ENCODE measurements at regions not wholly inside any gene's neighbourhood (a gene's known extent, or its start where the extent isn't known, plus 50 kb on each side); places are given as distances from the start of the nearest gene placed in this dataset.

DNA sequence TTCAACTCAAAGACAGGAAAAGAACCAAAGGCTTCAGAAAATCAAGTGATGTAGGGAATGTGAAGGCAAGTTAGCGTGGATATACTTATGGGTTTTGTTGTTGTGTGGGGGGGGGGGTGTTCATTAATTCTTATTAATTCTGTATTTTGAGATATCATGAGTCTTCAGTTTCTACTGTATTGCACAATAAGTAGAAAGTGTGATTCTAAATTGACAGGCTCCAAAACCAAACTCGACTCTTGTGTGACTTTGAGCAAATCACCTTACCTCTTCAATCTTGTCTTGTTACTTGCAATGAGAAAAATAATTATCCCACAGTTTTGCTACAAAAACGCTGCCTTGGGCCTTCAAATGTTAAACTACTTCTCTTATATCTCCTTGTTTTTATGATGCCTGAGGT, 453.9 kb upstream of the GOT2 start:
- RAD21 ChIA-PET (ENCODE audit: unreplicated experiment), result no interaction called here
- in situ Hi-C loops (cut with MboI) (no loop called here), intact Hi-C loops (cut with micrococcal nuclease; ENCODE audit: unreplicated experiment) (loop anchor here (10.0 kb wide), 2 partner anchors 57 to 343 kb away; no protein-coding TSS in a partner anchor)
- no peak overlapping the region for H3K4me3 ChIP-seq
- H3K79me2 ChIP-seq (ENCODE audit: control insufficient read depth, insufficient read depth, low read length), result no peaks in the 10 kb centered on the region
- WGBS (ENCODE audit: insufficient coverage, insufficient replicate concordance, low lambda C conversion rate, missing lambda C conversion rate), result 0% methylated on average over 3 of the region's 3 CpGs
- H2AFZ ChIP-seq (ENCODE audit: control insufficient read depth, low read depth, low read length), result no peak overlapping the region
- no peak overlapping the region for H3K27ac ChIP-seq (ENCODE audit: control insufficient read depth, insufficient read depth)
- H3K9ac ChIP-seq (ENCODE audit: control insufficient read depth, insufficient read depth, low read length), result no peak overlapping the region
- H3K36me3 ChIP-seq (ENCODE audit: control insufficient read depth in 2 of 2, insufficient read depth in 2 of 2, low read length in 1 of 2), result no peaks in the 10 kb centered on the region; a peak in 1 of 4 replicates
- H4K20me1 ChIP-seq (ENCODE audit: control insufficient read depth, insufficient read depth), result no peaks in the 10 kb centered on the region
- DNase-seq (ENCODE audit: low read depth, low spot score), result no peak
- no peak for FAIRE-seq
- no peak overlapping the region for H3K4me2 ChIP-seq (ENCODE audit: control insufficient read depth, insufficient read depth)
- CTCF ChIA-PET, result no interaction called here
- H3K9me3 ChIP-seq (replicated peaks; ENCODE audit: control insufficient read depth, insufficient read depth, low read length), result no peaks in the 10 kb centered on the region
- H3K4me1 ChIP-seq (ENCODE audit: control insufficient read depth, insufficient read depth, low read length), result no peaks in the 10 kb centered on the region
- POLR2A ChIA-PET, result no interaction called here
- H3K27me3 ChIP-seq (replicated peaks in 1 of 2; ENCODE audit: control insufficient read depth in 2 of 2, insufficient read depth in 2 of 2, low read length in 1 of 2), result no peaks in the 10 kb centered on the region
- ATAC-seq, result no peak
- SMC1A ChIA-PET (ENCODE audit: uncharacterized antibody, unreplicated experiment), result no interaction called here
- BruUV-seq (replicated peaks), result no TSS peak
- TF ChIP-seq LARP7 (IDR thresholded peaks at IDR 0.05) (no peak), TCF7 (IDR thresholded peaks at IDR 0.05; ENCODE audit: borderline replicate concordance) (no peak), STAT1 (conservative IDR thresholded peaks at IDR 0.05) (no peak), TCF3 (IDR thresholded peaks at IDR 0.05; ENCODE audit: borderline replicate concordance, insufficient read depth, low read depth, low read length) (no peak), CBX5 (IDR thresholded peaks at IDR 0.05; ENCODE audit: low read depth) (no peak), ZNF622 (IDR thresholded peaks at IDR 0.05) (no peak), ZNF274 (IDR thresholded peaks at IDR 0.05; ENCODE audit: insufficient read depth, insufficient read length) (no peak), TCF12 (IDR thresholded peaks at IDR 0.05; ENCODE audit: low read depth, low read length) (no peak), IKZF1 (conservative IDR thresholded peaks at IDR 0.05) (no peak), SREBF2 (IDR thresholded peaks at IDR 0.05; ENCODE audit: low read length) (no peak), EZH2 (IDR thresholded peaks at IDR 0.05; ENCODE audit: borderline replicate concordance, control insufficient read depth, low read depth, low read length) (no peak)
- TF ChIP-seq, protein P1, sequence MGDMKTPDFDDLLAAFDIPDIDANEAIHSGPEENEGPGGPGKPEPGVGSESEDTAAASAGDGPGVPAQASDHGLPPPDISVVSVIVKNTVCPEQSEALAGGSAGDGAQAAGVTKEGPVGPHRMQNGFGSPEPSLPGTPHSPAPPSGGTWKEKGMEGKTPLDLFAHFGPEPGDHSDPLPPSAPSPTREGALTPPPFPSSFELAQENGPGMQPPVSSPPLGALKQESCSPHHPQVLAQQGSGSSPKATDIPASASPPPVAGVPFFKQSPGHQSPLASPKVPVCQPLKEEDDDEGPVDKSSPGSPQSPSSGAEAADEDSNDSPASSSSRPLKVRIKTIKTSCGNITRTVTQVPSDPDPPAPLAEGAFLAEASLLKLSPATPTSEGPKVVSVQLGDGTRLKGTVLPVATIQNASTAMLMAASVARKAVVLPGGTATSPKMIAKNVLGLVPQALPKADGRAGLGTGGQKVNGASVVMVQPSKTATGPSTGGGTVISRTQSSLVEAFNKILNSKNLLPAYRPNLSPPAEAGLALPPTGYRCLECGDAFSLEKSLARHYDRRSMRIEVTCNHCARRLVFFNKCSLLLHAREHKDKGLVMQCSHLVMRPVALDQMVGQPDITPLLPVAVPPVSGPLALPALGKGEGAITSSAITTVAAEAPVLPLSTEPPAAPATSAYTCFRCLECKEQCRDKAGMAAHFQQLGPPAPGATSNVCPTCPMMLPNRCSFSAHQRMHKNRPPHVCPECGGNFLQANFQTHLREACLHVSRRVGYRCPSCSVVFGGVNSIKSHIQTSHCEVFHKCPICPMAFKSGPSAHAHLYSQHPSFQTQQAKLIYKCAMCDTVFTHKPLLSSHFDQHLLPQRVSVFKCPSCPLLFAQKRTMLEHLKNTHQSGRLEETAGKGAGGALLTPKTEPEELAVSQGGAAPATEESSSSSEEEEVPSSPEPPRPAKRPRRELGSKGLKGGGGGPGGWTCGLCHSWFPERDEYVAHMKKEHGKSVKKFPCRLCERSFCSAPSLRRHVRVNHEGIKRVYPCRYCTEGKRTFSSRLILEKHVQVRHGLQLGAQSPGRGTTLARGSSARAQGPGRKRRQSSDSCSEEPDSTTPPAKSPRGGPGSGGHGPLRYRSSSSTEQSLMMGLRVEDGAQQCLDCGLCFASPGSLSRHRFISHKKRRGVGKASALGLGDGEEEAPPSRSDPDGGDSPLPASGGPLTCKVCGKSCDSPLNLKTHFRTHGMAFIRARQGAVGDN (IDR thresholded peaks at IDR 0.05), result no peak
- TF ChIP-seq, protein P2, sequence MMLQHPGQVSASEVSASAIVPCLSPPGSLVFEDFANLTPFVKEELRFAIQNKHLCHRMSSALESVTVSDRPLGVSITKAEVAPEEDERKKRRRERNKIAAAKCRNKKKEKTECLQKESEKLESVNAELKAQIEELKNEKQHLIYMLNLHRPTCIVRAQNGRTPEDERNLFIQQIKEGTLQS (IDR thresholded peaks at IDR 0.05; ENCODE audit: borderline replicate concordance, extremely low read depth, low read depth, low read length), result no peak
- TF ChIP-seq, protein P3, sequence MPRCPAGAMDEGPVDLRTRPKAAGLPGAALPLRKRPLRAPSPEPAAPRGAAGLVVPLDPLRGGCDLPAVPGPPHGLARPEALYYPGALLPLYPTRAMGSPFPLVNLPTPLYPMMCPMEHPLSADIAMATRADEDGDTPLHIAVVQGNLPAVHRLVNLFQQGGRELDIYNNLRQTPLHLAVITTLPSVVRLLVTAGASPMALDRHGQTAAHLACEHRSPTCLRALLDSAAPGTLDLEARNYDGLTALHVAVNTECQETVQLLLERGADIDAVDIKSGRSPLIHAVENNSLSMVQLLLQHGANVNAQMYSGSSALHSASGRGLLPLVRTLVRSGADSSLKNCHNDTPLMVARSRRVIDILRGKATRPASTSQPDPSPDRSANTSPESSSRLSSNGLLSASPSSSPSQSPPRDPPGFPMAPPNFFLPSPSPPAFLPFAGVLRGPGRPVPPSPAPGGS (IDR thresholded peaks at IDR 0.05; ENCODE audit: borderline replicate concordance, insufficient read depth, low read depth, low read length, poor library complexity, severe bottlenecking), result no peak
- TF ChIP-seq, protein P4, sequence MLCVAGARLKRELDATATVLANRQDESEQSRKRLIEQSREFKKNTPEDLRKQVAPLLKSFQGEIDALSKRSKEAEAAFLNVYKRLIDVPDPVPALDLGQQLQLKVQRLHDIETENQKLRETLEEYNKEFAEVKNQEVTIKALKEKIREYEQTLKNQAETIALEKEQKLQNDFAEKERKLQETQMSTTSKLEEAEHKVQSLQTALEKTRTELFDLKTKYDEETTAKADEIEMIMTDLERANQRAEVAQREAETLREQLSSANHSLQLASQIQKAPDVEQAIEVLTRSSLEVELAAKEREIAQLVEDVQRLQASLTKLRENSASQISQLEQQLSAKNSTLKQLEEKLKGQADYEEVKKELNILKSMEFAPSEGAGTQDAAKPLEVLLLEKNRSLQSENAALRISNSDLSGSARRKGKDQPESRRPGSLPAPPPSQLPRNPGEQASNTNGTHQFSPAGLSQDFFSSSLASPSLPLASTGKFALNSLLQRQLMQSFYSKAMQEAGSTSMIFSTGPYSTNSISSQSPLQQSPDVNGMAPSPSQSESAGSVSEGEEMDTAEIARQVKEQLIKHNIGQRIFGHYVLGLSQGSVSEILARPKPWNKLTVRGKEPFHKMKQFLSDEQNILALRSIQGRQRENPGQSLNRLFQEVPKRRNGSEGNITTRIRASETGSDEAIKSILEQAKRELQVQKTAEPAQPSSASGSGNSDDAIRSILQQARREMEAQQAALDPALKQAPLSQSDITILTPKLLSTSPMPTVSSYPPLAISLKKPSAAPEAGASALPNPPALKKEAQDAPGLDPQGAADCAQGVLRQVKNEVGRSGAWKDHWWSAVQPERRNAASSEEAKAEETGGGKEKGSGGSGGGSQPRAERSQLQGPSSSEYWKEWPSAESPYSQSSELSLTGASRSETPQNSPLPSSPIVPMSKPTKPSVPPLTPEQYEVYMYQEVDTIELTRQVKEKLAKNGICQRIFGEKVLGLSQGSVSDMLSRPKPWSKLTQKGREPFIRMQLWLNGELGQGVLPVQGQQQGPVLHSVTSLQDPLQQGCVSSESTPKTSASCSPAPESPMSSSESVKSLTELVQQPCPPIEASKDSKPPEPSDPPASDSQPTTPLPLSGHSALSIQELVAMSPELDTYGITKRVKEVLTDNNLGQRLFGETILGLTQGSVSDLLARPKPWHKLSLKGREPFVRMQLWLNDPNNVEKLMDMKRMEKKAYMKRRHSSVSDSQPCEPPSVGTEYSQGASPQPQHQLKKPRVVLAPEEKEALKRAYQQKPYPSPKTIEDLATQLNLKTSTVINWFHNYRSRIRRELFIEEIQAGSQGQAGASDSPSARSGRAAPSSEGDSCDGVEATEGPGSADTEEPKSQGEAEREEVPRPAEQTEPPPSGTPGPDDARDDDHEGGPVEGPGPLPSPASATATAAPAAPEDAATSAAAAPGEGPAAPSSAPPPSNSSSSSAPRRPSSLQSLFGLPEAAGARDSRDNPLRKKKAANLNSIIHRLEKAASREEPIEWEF (IDR thresholded peaks at IDR 0.05; ENCODE audit: insufficient replicate concordance, low read depth, low read length), result no peak
